GM21529 (cell line): ENCODE measurements at regions not wholly inside any gene's neighbourhood (a gene's known extent, or its start where the extent isn't known, plus 50 kb on each side); places are given as distances from the start of the nearest gene placed in this dataset.

Experiments used
- ATAC-seq: cut with Tn5 transposase; IDR thresholded peaks from one replicate; pipeline ENCODE4 v1.9.1; 2021; ENCODE audit not compliant: unreplicated experiment

GRCh38 chr18:41829647-41830516 is 125.2 kb upstream of the PIK3C3 start:
- no peak for ATAC-seq

- no peak for ATAC-seq
These were observed 126.9 kb upstream of the PIK3C3 start for GRCh38 chr18:41828137-41828536.

- no peak for ATAC-seq
These were observed 134.2 kb upstream of the PIK3C3 start for GRCh38 chr18:41820784-41821183.

- ATAC-seq: no peak
These were observed 136.4 kb upstream of the PIK3C3 start for GRCh38 chr18:41818381-41819355.

GRCh38 chr18:41814651-41815050 is 140.4 kb upstream of the PIK3C3 start:
- no peak for ATAC-seq

- no peak for ATAC-seq
These were observed 145.4 kb upstream of the PIK3C3 start for GRCh38 chr18:41809652-41810051.

- ATAC-seq: no peak
These were observed 149.7 kb upstream of the PIK3C3 start for GRCh38 chr18:41805341-41805740.

GRCh38 chr18:41798879-41799278 is 156.2 kb upstream of the PIK3C3 start:
- no peak for ATAC-seq

- ATAC-seq: no peak
These were observed 164.3 kb upstream of the PIK3C3 start for GRCh38 chr18:41790687-41791086.

- no peak for ATAC-seq
These were observed 166.0 kb upstream of the PIK3C3 start for GRCh38 chr18:41789001-41789400.

- no peak for ATAC-seq
These were observed 171.2 kb upstream of the PIK3C3 start for GRCh38 chr18:41783879-41784278.

GRCh38 chr18:41783065-41783818 is 171.8 kb upstream of the PIK3C3 start:
- no peak for ATAC-seq

- no peak for ATAC-seq
These were observed 183.1 kb upstream of the PIK3C3 start for GRCh38 chr18:41771973-41772372.

- no peak for ATAC-seq
These were observed 185.8 kb upstream of the PIK3C3 start for GRCh38 chr18:41769265-41769664.

- ATAC-seq: no peak
These were observed 186.6 kb upstream of the PIK3C3 start for GRCh38 chr18:41768467-41768866.

GRCh38 chr18:41767960-41768359 is 187.1 kb upstream of the PIK3C3 start:
- ATAC-seq: no peak

GRCh38 chr18:41765460-41765859 is 189.6 kb upstream of the PIK3C3 start:
- no peak for ATAC-seq

GRCh38 chr18:41763361-41763760 is 191.7 kb upstream of the PIK3C3 start:
- no peak for ATAC-seq

GRCh38 chr18:41761333-41762018 is 193.6 kb upstream of the PIK3C3 start:
- no peak for ATAC-seq

- no peak for ATAC-seq
These were observed 196.5 kb upstream of the PIK3C3 start for GRCh38 chr18:41758534-41758933.
